HG02798 (cell line): ENCODE measurements at regions not wholly inside any gene's neighbourhood (a gene's known extent, or its start where the extent isn't known, plus 50 kb on each side); places are given as distances from the start of the nearest gene placed in this dataset.

Experiments
- ATAC-seq: cut with Tn5 transposase; IDR thresholded peaks from one replicate; pipeline ENCODE4 v1.9.1; 2021; ENCODE audit warnings: mild to moderate bottlenecking; ENCODE audit not compliant: unreplicated experiment, poor library complexity

- no peak for ATAC-seq
Observed at GRCh38 chr12:107458990-107459389, 226.6 kb upstream of the PWP1 start.

- ATAC-seq = no peak
Observed at GRCh38 chr12:107459641-107460040, 226.0 kb upstream of the PWP1 start.

- no peak for ATAC-seq
Observed at GRCh38 chr12:107461222-107461975, 224.2 kb upstream of the PWP1 start.

- ATAC-seq = no peak
Observed at GRCh38 chr12:107462428-107463332, 222.9 kb upstream of the PWP1 start.

- ATAC-seq = no peak
Observed at GRCh38 chr12:107464644-107465043, 221.0 kb upstream of the PWP1 start.

GRCh38 chr12:107465625-107466024 is 220.0 kb upstream of the PWP1 start:
- ATAC-seq = no peak

GRCh38 chr12:107467716-107468115 is 217.9 kb upstream of the PWP1 start:
- ATAC-seq = no peak

GRCh38 chr12:107468182-107468581 is 217.4 kb upstream of the PWP1 start:
- ATAC-seq = no peak

- ATAC-seq = no peak
Observed at GRCh38 chr12:107469011-107469410, 216.6 kb upstream of the PWP1 start.

- ATAC-seq = no peak
Observed at GRCh38 chr12:107470645-107471044, 215.0 kb upstream of the PWP1 start.

GRCh38 chr12:107472308-107472707 is 213.3 kb upstream of the PWP1 start:
- ATAC-seq = no peak

GRCh38 chr12:107474099-107474498 is 211.5 kb upstream of the PWP1 start:
- no peak for ATAC-seq

- no peak for ATAC-seq
Observed at GRCh38 chr12:107474639-107475539, 210.7 kb upstream of the PWP1 start.

- ATAC-seq = no peak
Observed at GRCh38 chr12:107475900-107476299, 209.7 kb upstream of the PWP1 start.

- ATAC-seq = no peak
Observed at GRCh38 chr12:107477018-107477417, 208.6 kb upstream of the PWP1 start.

- ATAC-seq = no peak
Observed at GRCh38 chr12:107477947-107478610, 207.5 kb upstream of the PWP1 start.

GRCh38 chr12:107478881-107479280 is 206.7 kb upstream of the PWP1 start:
- no peak for ATAC-seq

- ATAC-seq = no peak
Observed at GRCh38 chr12:107480836-107481608, 204.6 kb upstream of the PWP1 start.

- no peak for ATAC-seq
Observed at GRCh38 chr12:107484230-107484629, 201.4 kb upstream of the PWP1 start.
